ENCODE measurements at regions not wholly inside any gene's neighbourhood (a gene's known extent, or its start where the extent isn't known, plus 50 kb on each side); places are given as distances from the start of the nearest gene placed in this dataset.

GRCh38 chr3:82676356-82677026, 915.0 kb upstream of the GBE1 start (continued):
- TF ChIP-seq ZNF462 (CRISPR knock-in tag; IDR thresholded peaks at IDR 0.05) (no peak), ETS1 (IDR thresholded peaks at IDR 0.05) (no peak), POLR2AphosphoS5 (IDR thresholded peaks at IDR 0.05; ENCODE audit: low read depth) (no peak), CTCF (conservative IDR thresholded peaks at IDR 0.05; ENCODE audit: low read depth in 2 of 2) (no peak)

- Mint-ChIP-seq H3K9me3 (no peaks in the 10 kb centered on the region), H3K27me3 (ENCODE audit: insufficient read depth, low read depth, poor library complexity) (no peaks in the 10 kb centered on the region), H3K27ac (no peak overlapping the region), H3K36me3 (ENCODE audit: low read depth) (no peaks in the 10 kb centered on the region), H3K4me1 (peaks cover 2% of the 10 kb centered on the region; the same call in 2 of the 3 replicates), H3K4me3 (no peak overlapping the region)
- ATAC-seq = no peak
- Histone ChIP-seq H3K27ac (ENCODE audit: low read depth) (no peak overlapping the region), H3K9me2 (ENCODE audit: insufficient read depth) (peaks cover 2% of the 10 kb centered on the region; the same call in 1 of the 2 replicates), H3K36me3 (ENCODE audit: insufficient read depth) (no peaks in the 10 kb centered on the region), H3K79me2 (replicated peaks; ENCODE audit: insufficient read depth) (no peaks in the 10 kb centered on the region), H4K20me1 (replicated peaks; ENCODE audit: insufficient read depth) (no peaks in the 10 kb centered on the region), H2AFZ (no peak overlapping the region), H3K4me1 (ENCODE audit: insufficient read depth) (no peaks in the 10 kb centered on the region), H3K27me3 (ENCODE audit: insufficient read depth) (no peaks in the 10 kb centered on the region), H3K4me3 (no peak overlapping the region), H3K4me2 (no peak overlapping the region), H3F3A (replicated peaks; ENCODE audit: low read depth) (no peaks in the 10 kb centered on the region)
- DNase-seq (ENCODE audit: low spot score) = no peak
- no peak for TF ChIP-seq ETS1 (IDR thresholded peaks at IDR 0.05)
- TF ChIP-seq EZH2 (IDR thresholded peaks at IDR 0.05; ENCODE audit: low read depth, unreplicated experiment) = no peak
- TF ChIP-seq NANOG (IDR thresholded peaks at IDR 0.05; ENCODE audit: borderline replicate concordance) = no peak
- no peak for TF ChIP-seq ZNF331 (CRISPR knock-in tag; IDR thresholded peaks at IDR 0.05; ENCODE audit: low read depth)
- TF ChIP-seq CTCF (conservative IDR thresholded peaks at IDR 0.05; ENCODE audit: low read depth in 2 of 2) = no peak
- no peak for TF ChIP-seq CREB1 (CRISPR knock-in tag; IDR thresholded peaks at IDR 0.05; ENCODE audit: low read depth)
- TF ChIP-seq ZNF114 (CRISPR knock-in tag; IDR thresholded peaks at IDR 0.05) = no peak
- no peak for TF ChIP-seq STAT1 (IDR thresholded peaks at IDR 0.05; ENCODE audit: unreplicated experiment)
These were observed 911.5 kb upstream of the GBE1 start for GRCh38 chr3:82672966-82673365.
